SKM-1 (cell line): ENCODE measurements at regions not wholly inside any gene's neighbourhood (a gene's known extent, or its start where the extent isn't known, plus 50 kb on each side); places are given as distances from the start of the nearest gene placed in this dataset.
"Not testable (repeated sequence)": the region's sequence is repeated elsewhere in the genome, so short reads cannot be mapped to it uniquely, and the experiment has no call there.

Experiments
- DNase-seq: peaks from one replicate; lab custom pipeline; 2025; ENCODE audit not compliant: unreplicated experiment; lab: John Stamatoyannopoulos, UW

DNA sequence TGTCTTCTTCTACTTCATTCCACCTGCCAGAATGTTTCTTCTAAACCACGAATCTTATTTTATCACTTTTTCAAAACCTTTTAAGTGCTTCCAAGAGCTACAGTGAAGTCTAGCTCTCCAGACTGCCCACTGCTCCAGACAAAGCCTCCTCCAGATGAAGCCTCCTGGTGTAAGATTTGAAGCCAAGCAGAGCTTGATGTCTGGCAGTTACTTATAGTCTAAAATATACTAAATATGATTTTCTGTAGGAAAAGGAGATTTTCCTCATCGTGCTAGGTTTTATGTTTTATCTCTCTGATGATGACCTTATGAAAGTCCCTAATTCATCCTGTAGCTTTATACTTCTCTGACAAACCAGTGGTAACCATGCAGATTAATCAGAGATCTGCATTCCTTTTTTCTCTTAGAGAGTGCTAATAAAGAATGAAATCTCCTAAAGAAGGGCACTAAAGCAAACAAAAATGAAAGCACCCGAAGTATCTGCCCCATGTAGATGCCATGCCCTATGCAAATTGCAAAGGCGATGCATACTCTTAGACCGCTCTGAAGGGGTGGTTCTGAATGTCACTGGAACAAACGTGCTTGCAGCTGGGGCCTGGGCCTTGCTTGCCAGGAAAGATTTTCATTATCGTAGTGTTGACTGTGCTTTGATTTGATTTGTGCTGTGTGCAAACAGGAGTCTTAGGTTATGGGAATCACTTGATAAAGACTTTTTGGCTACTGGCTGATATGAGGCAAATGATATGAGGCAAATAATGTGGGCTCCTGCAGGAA, 314.2 kb downstream of the PID1 start:
- no peak for DNase-seq

DNA sequence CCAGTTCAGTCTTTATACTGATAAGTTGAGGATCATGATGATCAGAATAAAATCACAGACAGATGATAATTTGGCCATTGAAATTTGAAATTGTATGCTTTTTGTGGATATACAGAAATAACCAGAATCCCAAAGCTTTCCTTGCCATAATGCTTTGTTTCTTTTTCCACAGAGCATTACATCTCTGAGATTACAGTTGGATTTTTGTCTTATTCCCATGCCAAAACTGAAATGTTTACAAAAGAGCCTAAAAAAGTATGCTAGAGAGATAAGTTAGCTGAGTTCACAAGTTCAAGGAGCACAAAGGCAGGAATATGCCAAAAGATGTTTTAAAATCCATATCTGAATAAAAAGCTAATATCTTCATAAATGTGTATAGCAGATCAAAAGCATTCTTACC, 321.3 kb downstream of the PID1 start:
- no peak for DNase-seq

DNA sequence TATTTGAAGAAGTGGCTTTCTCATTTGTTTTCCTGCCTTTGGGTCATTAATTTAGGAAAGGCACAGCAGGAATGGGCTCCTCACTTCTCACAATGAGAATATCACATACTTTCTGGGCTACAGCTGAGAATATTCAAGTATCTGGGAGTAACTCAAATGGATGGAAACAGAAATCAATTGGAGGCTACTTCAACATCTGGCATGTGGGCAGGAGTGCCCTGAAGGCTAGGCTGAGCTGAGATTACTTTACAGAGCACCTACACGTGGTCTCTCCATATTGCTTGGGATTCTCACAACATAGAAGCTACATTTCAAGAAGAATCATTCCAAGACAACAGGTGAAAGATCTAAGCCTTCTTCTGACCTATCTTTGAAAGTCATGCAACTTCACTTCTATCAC, 325.4 kb downstream of the PID1 start:
- no peak for DNase-seq

DNA sequence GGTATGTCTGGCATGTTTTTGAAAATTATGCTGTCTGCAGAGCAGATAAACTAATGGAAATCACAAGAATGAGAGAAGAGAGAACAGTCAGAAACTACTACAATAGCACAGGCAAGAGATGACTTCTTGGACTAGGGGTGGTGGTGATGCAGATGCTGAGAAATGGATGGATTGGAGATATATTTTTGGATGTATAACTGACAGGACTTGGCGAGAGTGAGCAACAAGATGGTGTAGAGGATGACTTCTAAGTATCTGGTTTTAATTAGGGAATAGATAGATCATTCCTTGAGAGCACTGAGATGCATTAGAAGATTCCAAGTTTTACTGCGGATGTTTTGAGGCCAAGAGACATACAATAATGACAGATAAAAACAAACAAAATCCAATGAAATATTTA, 328.2 kb downstream of the PID1 start:
- no peak for DNase-seq

DNA sequence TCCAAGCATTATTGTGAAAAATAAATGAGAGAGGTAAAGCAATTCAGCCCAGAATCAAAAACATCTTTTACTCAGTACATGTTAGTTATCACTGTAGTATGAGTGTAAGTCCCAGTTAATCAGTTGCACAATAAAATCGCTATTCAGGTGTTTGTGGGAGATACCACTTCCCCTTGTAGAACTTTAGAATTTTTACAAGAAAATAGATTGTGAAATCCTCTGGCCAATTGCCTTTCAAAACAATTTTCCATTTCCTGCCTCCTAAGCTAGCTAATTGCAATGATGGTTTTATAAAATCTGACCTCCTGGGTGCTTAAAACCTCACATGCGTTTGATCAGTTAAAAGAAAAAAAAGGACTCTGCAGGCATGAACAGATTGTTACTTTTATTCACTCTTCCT, 332.5 kb downstream of the PID1 start:
- no peak for DNase-seq

DNA sequence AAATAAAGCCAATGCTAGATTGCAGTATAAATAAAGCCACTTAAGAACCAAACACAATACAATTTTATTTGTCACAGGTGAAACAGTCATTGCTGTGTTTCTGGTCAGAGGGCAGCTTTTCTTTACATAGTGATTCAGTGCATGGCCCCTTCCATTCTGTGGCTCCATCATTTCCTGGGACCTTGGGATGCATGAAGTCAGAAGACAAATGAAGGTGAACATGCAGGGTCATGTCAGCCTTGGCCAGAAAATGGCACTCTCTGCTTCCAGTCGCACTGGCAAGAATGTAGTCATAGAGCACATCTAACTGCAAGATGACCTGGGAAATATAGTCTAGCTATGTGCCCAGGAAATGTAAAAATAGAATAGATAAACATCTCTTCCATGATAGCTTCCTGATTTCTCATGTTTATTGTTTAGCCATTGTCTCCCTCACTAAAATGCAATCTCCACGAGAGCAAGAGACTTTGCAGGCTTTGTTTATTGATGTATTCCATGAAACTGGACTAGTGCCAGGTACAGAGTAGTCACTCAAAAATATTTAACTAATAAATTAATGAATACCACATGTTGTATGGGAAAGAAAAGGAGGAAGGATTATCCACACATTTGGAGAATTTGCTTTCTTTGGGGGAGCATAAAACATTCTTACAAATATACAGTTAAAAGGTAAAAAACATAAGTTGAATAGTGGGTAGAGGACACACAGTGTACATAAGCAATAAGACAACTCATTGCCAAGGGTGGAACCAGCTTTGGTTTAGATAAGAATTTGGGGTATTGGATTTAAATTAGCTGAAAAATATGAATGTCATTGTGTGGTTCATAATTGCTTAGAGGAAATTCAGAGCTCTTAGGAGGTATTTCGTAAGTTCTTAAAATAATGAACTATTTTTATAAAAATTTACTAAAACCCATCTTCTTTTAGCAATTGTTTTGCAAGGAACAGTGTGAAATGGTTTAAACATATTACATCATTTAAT, 343.8 kb downstream of the PID1 start:
- no peak for DNase-seq

DNA sequence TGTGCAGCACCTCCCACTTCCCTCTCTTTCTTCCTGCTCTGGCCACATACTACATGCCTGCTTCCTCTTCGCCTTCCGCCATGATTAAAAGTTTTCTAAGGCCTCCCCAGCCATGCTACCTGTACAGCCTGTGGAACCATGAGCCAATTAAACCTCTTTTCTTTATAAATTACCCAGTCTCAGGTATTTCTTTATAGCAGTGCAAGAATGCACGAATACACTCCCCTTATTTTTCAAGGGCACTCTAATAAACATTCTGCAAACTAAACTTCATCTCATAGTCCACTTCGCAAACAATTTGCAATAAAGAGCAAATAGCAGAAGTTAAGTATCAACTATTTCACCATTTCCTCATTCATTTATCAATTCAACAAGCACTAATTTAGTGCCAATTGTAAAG, 351.3 kb downstream of the PID1 start:
- no peak for DNase-seq

DNA sequence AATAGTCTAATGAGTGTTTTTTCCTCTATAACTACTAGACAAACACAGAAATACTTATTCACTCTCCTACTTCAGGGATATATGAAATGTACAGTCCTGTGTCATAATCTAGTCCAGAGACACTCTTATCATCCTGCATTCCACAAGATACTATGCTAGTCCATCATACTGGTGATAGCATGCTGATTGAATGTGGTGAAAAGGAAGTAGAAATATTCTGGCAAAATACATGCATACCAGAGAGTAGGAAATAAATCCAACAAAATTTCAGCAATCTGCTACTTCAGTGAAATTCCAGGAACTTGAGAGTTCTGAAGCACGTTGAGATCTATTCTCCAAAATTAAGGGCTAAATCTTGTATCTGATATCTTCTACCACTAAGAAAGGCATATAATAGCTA, 353.9 kb downstream of the PID1 start:
- DNase-seq = no peak

DNA sequence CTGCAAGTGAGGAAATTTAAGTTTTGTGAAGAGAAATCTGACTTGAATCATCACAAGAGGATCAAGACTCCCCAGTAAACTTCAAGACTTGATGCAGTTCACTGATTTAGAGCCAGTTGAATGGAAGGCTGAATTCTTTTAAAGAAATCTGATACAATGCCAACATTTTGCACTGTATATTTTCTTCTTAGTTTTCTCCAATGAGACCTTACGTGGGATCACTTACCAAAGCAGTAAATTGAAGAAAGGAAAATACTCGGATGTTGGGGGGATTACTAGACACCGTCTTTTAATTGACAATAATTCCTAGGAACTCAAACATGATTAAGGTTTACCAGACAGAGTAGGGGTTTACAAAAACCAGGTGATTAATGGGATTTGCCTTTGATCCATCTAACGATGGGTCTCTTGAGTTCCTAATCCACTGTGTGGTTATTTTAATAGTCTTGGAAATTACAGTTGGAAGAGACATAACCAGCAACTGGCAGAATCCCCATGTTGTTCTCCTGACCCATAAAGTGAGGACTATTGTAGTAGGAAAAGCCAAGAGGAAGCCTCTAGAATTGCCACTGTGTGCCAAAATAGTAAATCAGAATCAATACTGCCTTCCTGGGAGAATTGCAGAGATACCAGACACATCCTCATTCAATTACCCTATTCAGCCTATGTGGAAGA, 354.5 kb downstream of the PID1 start:
- no peak for DNase-seq

DNA sequence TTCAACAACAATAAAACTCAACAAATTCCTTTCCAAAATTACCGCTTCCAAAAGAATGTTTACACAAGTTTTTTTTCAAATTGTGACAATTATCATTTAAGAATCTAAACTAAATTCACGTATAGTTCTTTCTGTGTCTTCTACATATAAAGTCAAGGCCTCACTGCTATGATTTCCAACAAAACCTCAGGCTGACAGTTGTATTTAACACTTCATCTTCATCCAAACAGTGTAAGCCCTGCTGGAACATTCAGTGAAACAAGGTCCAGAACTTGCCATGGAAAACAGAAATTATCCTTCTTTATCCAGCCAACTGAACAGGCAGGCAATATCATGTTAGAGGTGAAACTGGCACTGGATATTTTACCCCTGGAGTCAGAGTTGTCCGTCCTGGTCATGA, 357.9 kb downstream of the PID1 start:
- no peak for DNase-seq

DNA sequence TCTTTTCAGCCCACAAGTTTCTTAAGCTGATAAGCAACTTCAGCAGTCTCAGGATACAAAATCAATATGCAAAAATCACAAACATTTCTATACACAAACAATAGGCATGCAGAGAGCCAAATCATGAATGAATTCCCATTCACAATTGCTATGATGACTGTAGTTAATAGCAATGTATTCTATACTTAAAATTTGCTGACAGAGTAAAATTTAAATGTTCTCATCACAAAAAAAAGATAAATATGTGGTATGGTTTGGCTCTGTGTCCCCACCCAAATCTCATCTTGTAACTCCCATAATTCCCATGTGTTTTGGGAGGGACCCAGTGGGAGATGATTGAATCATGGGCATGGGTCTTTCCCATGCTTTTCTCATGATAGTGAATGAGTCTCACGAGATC, 360.2 kb downstream of the PID1 start:
- not testable (repeated sequence) for DNase-seq

DNA sequence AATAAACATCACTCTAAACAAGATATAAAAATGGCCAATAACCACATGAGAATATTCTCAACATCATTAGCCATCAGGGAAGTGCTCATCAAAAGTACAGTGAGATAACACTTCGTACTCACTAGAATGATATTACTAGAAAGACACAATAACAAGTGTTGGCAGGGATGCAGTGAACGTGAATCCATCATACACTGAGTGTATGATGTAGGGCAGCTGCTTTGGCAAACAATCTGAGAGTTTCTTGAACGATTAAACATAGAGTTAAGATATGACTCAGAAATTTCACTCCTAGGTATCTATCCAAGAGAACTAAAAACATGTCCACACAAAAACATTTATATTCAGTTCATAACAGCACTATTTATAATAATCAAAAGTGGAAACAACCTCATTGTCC, 368.9 kb downstream of the PID1 start:
- DNase-seq = no peak

DNA sequence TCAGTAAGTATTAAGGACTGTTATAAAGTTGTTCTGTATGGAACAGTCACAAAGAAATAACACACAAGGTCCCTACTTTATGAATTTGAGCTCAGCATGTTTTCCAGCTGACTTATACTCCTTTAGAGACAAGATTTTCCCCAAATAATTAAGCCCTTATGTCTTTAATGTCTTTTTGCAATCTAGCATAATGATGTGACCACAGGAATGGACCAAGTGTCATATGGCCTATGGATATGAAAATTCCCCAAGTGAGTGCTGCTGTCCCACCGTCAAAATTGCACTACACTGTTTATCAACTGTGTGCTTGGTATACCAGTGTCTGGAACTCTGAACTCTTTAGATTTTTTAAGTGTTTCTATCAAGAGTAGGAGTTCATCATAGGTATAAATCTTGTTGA, 369.6 kb downstream of the PID1 start:
- no peak for DNase-seq

DNA sequence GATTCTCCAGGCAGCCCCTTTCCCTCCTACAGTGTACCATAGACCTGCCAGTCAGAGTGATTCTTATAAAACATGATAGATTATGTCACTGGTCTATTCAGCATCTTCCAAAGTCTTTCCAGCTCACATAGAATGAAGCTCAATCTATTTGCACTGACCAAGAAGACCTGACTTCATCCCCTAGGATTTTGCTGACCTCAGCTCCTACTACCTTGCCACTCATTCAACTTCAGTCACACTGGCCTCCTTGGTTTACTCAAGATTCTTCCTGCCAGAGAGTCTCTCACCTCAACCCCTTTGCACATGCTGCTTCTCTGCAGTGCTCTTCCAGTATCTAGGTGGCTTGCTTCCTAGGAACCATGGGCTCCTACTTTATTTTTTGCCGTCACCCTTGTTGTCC, 392.9 kb downstream of the PID1 start:
- no peak for DNase-seq

DNA sequence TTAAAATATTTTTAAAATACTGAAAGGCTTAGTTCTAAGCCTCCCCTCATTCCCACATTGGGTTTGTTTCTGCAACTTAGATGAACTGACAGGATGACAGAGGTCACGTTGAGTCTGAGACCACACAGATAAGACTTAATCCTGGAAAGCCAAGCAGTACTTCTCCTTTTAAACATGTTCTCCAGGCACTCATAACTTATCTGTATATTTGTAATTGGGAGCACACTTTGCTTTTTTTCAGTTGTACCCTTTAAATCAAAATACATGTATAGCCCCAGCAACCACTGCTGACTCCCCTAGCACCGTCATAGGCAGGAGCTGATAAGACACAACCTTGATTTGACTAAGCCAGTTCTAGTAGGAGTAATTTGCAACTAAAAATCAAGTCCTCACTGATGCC, 394.8 kb downstream of the PID1 start:
- DNase-seq = no peak

DNA sequence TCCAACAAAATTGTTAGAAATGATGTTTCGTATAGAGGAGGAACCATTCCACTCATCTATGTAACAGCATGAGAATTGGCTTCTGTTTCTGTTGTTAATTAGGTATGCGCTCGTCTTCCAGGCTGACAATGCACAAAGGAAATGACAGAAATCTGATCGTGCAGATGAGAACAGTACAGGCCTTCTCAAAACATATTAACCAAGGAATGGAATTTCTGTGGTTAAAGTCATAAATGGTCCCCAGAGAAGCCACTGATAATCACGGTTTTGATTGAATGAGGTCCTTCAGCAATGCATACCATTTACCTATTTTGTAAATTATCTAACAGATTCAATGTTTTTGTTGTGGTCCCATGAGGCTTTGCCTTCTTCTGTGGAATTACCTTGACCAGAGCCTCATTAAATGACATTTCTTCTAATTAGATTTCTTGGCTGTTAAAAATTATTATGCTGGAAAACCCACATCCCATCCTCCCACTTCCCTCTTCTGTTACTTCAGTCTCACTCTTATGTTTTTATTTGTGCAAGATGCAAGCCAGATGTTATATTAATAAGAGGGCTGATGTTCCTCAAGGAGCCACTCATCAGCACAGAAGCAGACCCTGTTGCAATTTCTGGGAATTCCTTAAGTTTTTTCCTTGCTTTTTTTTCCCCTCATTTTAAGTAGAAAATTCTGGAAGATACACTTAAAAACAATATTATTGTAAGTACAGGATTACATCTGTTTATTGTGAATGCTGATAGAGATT, 395.8 kb downstream of the PID1 start:
- no peak for DNase-seq

DNA sequence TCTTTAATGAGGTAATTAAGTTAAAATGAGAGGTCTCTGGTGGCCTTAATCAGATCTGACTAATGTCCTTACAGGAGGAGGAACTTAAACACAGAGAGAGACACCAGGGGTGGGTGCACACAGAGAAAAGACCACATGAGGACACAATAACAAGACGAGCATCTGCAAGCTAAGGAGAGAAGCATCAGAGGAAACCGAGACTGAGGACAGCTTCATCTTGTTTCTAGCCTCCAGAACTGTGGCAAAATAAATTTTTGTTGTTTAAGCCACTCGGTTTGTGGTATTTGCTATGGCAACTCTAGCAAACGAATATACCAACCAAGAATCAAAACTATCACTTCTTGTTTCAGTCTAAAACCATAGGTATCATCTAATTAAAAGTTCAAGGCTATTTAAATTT, 400.1 kb downstream of the PID1 start:
- no peak for DNase-seq

DNA sequence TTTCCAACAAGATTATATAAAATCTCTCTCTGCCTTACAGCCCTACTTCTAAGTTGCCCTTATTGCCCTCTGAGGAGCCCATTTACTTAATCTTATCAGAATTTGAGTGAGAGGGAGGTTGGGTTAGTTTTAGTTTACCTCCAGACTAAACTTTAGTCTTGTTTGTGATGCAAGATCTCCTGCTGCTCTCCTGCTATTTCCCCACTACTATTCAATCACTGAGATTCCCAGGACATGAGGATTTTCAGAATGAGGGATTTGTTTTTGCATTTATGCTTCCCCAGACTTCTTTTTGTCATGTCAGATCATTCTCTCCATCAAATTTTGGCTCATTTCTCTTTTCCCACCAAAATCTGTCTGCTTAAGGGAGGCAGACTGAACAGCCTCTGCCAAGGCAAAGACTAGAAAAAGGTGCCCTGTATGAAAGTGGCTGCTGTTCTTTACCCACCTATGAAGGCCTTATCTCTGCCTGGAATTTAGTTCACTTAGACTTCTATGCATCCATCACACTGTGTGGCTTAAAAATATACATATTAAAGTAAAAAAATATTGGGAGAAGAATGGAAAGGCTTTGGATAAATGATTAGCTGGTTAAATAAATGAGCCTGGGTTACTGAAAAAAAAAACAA, 401.3 kb downstream of the PID1 start:
- DNase-seq = no peak

DNA sequence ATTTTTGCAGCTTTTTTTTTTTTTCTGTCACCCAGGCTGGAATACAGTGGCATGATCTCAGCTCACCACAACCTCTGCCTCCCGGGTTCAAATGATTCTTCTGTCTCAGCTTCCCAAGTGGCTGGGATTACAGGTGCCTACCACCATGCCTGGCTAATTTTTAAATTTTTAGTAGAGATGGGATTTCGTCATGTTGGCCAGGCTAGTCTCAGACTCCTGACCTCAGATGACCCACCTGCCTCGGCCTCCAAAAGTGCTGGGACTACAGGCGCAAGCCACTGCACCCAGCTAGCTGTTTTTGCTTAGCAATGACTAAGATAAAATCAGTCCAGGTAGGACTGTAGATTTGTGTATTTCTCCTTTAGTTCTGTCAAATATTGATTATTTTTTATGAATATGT, 403.7 kb downstream of the PID1 start:
- no peak for DNase-seq

DNA sequence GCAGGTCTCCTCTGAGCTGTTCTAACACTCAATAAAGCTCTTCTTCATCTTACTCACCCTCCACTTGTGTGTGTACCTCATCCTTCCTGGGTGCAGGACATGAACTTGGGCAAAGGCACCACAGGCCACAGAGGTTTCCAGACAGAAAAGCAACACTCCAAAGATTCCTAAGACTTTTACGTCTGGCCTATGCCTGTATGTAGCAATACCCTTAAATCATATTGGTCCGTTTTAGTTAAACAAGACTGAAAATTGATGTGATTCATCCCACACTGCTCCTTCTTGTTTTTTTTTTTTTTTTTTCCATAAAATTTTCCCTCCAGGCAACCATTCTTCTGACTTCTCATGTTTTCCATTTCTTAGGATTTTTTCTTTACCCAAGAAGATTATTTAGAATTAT, 404.3 kb downstream of the PID1 start:
- no peak for DNase-seq

DNA sequence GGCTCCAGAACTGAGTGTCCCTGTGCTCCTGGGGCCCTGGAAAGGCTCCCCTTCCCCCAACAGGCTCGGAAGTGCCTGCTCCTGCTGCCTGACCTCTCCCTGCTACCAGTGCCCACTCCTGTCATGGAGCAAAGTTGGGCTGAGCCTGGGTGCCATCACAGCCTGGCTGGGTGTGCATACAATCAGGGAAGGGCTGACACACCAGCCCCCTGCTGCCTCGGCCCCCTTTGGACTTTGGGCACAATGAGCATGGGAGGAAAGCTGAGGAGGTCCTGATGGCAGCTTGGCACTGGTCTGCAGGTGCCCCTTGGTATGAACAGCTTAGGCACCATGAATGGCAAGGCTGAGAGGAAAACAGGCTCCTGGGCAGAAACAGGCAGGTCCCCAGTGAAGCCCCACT, 405.0 kb downstream of the PID1 start:
- no peak for DNase-seq
